GDM1 (cell line): ENCODE measurements at regions not wholly inside any gene's neighbourhood (a gene's known extent, or its start where the extent isn't known, plus 50 kb on each side); places are given as distances from the start of the nearest gene placed in this dataset.

Source experiments
- DNase-seq: peaks from one replicate; lab custom pipeline; 2025; lab: John Stamatoyannopoulos, UW

DNA sequence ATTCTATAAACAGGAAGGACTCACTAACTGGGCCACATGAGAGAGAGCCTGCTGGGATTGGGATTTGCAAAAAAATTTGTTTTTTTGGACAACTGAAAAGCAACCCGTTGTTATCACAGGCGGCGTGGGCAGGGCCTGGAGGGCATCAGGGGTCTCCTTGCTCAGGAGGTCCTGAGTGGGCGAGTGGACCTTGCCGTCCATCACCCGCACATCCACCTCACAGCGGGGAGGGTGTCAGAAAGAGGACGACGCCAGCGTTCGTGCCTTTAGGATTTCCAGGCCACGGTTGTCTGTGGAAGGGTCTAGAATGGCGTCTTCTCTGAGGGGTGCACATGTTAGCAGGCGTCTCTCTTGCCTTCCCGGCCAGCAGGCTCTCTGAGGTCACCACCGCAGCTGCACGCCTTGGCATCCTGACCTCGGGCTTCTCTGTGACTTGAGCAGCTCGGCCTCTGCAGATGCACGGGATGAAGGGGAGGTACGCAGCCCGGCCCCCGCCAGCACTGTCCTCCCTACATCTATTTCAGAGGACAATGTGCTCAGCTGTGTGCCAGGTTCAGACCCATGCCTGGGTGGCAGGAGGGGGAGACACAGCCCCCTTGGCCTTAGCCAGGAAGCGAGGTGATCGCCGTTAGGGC, 749.5 kb downstream of the BRD1 start:
- DNase-seq: no peak

DNA sequence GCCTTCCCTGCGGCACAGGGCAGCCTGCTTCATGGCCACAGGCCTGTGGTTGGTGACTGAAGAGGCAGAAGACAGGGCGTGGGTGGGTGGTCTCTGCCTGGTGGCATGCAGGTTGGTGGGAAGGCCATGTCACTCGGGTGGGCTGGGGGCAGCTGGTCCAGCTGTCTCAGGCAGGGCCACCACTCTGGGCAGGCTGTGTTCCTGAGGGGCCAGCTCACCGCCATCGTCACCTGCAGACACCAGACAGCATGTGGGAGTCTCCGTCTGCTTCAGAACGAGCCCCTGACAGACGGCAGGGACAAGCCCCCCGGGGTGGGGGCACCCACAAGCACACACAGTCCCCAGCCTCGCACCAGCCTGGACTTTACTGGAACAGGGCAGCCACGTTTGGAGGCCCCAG, 750.1 kb downstream of the BRD1 start:
- DNase-seq: no peak

DNA sequence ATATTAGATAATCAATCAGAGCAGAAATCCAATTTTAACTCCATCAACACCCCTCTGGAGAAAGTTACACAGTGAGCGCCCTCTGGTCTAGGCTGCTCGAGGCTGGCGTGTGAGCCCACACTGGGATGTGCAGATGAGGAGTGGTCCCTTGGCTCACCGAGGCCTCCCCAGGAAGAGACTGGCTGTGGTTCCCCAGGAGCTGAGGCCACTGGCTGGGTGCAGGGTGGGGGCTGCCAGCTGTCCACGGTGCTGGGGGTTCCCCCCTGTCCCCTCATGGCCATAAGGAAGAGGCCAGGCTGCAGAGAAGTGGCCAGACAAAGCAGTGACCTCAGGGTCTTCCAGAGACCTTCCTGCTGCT, 750.7 kb downstream of the BRD1 start:
- DNase-seq: no peak

DNA sequence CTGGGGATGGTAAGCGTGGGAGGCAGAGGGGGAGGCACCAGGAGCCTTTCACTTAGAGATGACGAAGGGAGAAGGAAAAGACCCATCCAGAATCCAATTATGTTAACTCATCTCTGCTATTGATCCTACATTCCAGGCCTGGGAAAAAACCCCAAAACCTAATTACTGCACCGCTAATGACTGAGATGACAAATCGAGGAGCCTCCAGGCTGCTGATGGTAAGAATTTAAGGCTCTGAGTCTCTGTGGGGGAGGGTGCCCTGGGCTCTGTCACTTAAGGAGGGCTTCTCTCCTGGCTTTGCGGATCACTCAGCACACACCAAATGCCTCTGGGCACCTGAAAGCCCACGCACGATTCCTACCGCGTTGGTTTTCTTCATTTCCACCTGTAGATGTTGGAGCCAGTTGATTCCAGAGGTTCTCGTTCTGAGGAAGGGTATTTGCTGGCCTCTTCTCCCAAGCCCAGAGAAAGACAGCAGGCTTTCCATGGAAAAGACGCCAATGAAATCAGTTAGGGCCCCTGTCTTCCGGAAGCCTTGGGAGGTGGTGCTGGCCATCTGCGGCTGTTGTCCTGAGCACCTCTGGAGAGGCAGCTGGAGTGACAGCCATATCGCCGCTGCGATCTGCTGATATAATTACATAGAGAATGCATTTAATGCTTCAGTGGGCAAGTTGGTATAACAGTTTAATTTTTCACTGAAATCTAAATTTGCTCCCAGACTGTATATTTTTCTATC, 751.2 kb downstream of the BRD1 start:
- DNase-seq: no peak

DNA sequence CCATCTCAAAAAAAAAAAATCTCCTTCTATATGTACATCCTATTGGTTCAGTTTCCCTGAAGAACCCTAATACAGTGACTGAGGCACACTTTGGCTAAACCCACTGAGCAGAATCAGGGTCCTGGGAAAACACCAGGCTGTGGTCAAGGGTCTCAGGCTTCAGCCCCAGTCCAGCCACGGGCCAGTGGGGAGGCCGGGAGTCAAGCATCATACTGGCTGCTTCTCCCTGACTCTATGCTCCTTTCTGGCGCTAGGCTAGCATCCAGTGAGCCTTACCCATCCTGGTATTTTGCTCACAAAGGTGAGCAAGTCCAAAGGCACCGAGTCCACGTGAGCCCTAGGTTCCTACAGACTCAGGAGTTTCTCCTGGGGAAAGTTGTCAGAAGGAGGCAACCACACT, 752.5 kb downstream of the BRD1 start:
- DNase-seq: no peak

DNA sequence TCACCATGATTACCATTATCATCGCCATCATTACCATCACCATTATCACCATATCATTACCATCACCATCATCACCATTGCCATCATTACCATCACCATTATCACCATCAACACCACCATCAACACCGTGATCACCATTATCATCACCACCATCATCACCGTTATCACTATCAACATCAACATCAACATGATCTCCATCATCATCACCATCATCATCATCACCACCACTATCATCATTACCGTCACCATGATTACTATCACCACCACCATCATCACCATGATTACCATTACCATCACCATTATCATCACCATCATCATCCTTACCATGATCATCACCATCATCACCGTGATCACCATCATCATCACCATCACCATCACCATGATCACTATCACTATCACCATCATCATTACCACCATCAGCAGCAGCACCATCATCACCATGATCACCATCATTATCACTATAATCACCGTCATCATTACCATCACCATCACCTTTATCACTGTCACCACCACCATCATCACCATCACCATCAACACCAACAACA, 753.7 kb downstream of the BRD1 start:
- no peak for DNase-seq

DNA sequence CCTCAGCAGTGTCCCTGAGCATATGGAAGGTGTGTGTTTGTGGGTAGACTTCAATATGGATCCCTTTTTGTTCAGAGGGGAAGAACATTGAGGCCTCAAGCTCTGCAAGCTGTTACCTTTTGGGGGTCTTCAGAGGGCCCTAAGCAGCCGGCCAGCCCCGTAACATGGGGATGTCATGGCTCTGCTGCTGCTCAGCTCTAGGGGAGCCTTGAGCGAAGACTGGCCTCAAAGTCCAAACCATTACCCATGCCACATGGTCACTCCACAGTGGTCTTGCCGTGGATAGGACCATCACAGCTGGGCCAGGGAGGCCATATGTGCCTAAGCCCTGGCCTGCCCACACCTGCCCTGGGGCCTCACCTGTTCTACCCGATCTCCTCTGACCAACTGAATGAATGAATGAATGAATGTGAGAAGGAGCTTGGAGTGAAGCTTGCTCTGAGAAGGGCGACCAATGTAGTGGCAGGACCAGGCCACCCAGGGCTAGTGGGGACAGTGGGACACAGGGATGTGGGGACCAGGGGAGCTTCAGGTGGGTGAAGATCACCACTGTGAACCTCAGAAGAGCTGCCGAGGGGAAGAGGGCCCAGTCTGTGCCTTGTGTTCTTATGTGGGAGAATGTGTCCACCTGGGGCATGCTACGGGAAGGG, 754.6 kb downstream of the BRD1 start:
- no peak for DNase-seq

DNA sequence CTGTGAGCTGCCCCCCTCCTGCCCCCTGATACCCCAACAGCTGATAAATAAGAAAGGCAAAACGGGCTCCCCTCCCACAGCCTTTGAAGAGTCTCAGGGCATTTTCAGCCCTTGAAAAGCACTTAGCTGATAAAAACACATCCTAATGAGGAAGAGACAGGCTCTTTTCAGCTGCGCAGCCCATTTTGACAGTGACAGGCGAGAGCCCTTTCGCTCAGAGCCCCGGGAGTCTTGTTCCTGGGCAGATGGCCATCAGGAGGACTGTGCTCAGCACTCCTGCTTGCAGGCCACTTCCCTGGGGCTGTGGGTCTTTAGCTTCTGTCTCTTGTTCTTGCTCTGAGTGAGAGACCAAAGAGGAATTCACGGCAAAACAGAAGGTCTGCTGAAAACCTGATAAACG, 757.2 kb downstream of the BRD1 start:
- DNase-seq: no peak

DNA sequence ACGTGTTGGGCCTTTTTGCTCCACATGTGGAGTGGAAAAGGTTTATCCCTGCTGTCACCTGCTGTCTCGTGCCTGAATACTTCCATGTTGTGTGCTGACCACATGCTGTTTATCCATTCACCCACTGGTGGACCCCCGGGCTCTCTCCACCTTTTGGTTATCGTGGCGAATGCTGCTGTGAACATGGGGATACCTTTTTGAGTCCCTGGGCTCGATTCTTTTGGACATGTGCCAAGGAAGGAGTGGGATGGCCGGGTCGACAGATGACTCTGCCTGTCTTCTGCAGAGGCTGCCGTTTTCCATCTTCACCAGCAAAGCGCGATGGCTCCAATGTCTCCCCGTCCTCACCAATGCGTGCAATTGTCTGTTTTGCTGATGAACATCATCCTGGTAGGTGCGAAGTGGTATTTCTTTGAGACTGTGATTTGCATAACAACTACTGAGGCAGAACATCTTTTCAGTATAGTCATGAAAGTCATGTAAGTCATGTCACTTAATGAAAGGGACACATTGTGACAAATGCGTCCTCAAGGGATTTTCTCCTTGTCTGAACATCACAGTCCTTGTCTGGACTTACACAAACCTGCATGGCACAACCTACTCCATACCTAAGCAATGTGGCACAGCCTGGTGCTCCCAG, 758.7 kb downstream of the BRD1 start:
- DNase-seq: no peak

DNA sequence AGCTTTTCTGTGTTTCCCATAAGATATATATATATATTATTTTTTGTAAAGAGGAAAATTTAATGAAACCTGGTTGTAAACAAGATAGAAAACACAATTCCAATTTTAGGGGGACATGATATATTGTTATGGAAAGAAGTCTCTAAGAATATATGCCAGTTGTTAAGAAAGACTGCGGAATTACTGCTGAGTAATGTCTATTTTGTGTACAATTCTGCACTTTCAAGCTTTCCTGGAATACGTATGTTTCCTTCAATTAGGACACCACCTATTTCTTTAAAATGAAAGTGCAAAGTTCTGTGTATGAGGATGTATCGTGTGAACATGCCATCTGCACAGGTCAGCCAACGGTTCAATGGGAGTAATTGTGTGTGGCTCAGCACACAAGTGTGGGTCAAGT, 760.2 kb downstream of the BRD1 start:
- no peak for DNase-seq

DNA sequence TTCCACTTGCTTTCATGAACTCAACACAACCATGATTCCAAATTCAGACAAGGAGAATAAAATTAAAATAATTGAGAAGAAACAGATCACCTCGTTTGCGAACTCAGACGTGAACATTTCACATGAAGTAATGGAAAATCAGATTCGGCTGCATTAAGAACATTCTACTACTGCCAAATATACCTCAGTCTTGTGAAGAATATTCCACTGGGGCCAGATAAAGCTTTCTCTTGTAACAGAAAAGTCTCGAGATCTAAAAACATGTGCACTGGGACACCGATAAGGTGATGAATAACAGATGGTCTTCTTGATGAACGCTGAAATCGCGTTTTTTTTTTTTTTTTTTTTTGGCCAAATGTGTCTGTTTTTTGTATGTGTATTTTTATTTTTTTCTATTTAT, 761.1 kb downstream of the BRD1 start:
- no peak for DNase-seq

DNA sequence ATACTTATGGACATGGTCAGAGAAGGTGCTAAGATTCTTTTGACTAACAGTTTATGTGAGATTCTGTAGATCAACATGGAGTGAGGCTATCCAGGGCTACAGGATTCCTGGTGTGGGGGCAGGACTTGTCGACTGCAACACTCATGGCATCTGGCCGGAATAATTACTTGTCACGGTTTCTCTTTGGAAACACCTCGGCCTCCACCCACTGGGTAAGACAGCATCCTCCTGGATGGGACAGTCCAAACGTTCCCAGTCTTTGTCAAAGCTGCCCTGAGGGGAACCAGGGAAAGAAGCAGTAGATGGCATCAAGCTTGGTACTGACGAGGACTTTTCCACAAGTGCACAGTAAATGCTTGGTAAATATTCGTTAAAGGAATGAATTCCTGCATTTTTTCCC, 762.8 kb downstream of the BRD1 start:
- no peak for DNase-seq

DNA sequence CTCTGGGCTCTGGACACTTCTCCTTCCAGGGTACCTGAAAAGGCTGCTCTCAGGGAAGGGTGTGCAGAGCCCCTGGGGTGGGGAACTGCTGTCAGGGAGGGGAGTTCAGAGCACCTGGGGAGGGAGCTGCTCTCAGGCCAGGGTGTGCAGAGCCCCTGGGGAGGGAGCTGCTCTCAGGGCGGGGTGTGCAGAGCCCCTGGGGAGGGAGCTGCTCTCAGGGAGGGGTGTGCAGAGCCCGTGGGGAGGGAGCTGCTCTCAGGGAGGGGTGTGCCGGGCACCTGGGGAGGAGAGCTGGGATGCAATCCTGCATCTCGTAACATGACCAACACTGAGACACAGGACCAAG, 764.2 kb downstream of the BRD1 start:
- no peak for DNase-seq

DNA sequence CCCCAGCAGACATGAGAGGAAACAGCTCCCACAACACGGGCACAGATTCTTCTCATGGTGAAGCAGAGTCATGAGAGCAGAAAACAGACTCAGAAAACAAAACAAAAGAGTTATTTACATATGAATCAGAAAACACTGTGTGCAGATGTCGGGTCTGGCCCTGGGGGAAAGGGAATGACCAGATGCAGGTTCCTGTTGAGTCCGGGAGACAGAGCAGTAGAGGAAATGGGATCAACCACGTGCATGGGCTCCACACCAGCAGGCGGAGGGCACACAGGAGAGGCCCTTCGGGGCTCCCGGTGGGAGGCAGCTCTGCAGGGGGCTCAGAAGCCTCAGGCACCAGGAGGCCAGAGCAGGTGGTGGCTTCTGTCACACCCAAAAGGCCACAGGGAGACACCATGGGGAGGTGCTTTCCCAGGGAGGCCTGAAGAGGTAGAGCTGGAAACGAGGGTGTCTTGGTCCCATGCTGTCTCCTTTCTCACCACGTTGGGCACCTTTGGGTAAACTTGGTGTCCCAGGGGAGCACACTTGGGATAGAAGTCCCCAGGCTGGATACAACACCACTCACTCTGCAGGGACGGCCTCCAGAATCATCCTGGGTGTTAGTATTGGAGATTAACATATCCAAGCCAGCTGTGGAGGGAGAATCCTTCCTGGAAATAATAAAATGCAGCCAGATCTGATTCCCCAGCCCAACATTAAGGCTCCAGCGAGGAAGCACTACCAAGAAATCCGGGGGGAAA, 764.7 kb downstream of the BRD1 start:
- no peak for DNase-seq

DNA sequence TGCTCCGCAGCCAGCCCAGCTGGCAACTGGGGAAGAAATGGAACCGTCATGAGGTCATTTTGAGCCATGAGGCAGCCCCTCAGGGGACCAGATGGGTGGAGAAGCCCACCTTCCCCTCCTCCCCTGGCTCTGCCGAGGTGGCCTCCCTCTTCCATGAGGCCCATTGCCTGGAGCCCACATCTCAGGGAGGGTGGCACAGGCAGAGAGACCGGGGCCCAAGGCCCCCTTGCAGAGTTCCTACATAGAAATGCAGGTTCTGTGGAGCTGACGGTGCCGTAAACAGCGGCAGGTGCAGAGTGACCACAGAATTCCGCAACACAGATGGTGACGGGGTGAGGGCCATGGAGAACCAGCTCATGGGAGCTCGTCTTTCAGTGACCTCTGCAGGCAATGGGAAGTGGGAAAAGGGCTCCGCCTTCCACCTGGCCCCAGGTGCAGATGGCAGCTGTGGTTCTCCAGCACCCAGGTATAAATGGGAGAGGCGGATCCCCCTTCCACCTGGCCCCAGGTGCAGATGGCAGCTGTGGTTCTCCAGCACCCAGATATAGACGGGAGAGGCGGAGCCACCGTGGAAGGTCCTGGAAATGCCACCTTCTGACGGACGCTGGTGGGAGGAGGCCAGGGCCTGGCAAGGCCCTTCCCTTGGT, 765.4 kb downstream of the BRD1 start:
- DNase-seq: no peak

DNA sequence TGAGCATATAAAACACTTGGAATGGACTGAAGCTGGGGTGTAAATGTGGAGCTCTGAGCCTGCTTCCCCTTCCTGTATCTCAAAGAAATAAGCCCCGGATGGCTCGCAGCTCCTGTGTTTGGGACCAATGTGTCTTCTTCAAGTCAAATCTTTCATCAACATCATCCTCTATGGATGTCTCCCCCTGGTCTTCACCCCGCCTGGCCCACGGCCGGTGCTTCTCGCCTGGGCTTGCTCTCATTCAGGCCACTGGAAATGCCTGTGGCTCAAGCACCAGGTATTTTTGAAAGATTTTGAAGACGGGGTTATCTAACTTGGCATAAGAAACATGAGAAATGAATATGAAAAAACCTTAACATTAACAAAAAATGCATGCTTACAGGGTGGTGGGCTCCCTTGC, 769.8 kb downstream of the BRD1 start:
- DNase-seq: no peak

DNA sequence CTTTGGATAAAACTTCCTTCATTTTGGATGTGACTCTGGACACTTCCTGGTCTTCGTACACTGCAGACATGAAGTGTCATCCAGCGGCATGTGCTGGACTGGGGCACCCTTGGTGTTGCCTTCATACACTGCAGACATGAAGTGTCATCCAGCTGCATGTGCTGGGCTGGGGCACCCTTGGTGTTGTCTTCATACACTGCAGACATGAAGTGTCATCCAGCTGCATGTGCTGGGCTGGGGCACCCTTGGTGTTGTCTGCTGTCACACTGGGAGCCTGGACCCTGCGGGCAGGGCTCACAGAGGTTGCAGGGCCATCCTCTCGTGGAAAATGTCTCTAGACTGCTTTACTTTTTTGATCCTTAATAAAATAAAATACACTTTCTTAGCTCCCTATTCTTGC, 771.4 kb downstream of the BRD1 start:
- DNase-seq: no peak

DNA sequence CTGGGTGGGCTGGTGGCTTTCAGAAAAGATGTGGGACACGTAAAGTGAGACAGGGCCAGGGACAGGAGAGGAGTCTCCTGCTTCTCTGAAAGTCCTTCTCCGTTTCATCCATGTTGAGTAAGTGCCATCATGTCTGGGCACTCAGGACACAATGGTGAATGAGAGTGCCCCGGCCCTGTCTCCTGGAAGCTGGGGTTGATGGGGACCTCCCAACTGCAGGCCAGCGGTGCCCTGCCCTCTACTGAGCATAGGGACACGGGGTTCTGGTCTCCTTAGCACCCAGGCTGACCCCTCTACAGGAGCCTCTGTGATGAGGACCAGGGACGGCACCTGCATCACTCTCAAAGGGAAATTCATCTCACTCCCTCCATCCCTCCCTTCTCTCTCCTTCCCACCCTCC, 772.3 kb downstream of the BRD1 start:
- no peak for DNase-seq

DNA sequence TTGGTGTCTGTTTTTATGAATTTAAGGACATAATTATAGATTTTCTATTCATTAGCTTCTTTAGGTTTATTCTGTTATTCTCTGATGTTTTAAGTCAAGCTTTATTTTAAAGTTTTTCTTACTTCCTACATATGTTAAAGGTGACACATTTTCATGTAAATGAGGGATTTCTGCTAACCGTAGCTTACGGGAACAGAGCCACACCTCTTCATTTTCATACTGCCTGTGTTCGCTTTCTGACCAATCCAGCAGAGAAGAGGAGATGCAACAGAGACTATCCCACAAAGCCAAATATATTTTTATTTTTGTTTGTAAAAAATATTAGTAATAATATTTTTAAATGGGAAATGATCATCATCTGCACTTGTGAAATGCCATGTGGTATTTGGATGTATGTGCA, 774.1 kb downstream of the BRD1 start:
- no peak for DNase-seq

DNA sequence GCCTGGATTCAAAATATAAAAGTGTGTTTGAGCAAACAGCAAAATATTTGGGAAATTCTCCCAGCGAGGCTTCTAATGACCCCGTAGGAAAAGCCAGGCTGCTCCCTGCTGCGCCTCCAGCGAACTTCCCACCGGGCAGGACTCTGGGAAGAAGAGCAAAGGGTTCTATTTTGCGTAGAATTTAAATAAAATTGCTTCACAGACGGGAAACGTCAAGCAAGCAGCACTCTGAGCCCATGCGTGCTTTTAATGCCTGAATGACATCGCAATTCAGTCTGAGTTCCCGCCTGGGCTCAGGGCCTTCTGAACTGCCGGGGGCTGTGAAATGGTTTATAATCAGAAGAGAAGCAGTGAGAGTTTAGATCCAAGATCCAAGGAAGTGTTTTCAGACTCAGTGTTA, 775.1 kb downstream of the BRD1 start:
- no peak for DNase-seq

DNA sequence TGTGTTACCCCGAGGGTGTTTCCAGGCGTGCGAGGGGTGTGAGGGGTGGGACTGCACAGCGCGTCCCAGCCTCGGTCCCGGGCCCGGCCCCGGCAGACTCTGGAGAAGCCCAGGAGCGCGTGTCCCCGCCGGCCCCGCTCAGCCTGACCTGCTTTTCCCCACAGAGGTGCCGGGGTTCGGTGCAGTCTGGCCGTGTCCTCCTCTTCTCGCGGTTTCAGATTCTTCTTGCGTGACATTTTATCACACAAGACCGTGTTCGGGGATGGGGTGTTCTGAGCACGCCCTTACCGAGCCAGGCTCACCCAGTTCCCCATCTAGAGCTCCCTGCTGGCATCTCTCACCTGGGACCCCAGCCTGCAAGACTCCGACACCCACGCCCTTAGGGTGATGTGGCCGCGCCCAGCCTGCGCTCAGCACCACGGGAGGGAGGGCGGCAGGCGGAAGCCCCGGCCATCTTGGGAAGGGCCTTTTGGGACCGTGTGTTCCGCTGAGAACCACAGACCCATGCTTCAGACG, 775.6 kb downstream of the BRD1 start:
- DNase-seq: no peak
